ENCODE measurements at regions not wholly inside any gene's neighbourhood (a gene's known extent, or its start where the extent isn't known, plus 50 kb on each side); places are given as distances from the start of the nearest gene placed in this dataset.

- no peak for DNase-seq (ENCODE audit: low read depth)
- no peak for TF ChIP-seq CTCF (IDR thresholded peaks at IDR 0.05; ENCODE audit: insufficient read depth, low read length)
Observed at GRCh38 chr10:28983799-28984198, 305.1 kb upstream of the LYZL1 start.

GRCh38 chr10:28984431-28984830 is 304.4 kb upstream of the LYZL1 start:
- peak; percentile 87 for DNase-seq (ENCODE audit: low read depth)
- TF ChIP-seq CTCF (IDR thresholded peaks at IDR 0.05; ENCODE audit: insufficient read depth, low read length) = no peak
- H3K4me3 ChIP-seq (ENCODE audit: low read depth, low read length) = no peak overlapping the region

More at GRCh38 chr10:28983799-28984198, 305.1 kb upstream of the LYZL1 start:
- H3K4me3 ChIP-seq (ENCODE audit: low read depth, low read length) = no peak overlapping the region

GRCh38 chr10:28985137-28985885 is 303.6 kb upstream of the LYZL1 start:
- no peak for TF ChIP-seq CTCF (IDR thresholded peaks at IDR 0.05; ENCODE audit: insufficient read depth, low read length)
- DNase-seq (ENCODE audit: low read depth) = no peak
- no peak overlapping the region for H3K4me3 ChIP-seq (ENCODE audit: low read depth, low read length)

- peak; percentile 73 for DNase-seq (ENCODE audit: low read depth)
- H3K4me3 ChIP-seq (ENCODE audit: low read depth, low read length) = no peak overlapping the region
- no peak for TF ChIP-seq CTCF (IDR thresholded peaks at IDR 0.05; ENCODE audit: insufficient read depth, low read length)
Observed at GRCh38 chr10:28986117-28986792, 302.6 kb upstream of the LYZL1 start.

GRCh38 chr10:28986856-28987255 is 302.0 kb upstream of the LYZL1 start:
- no peak for DNase-seq (ENCODE audit: low read depth)
- no peak for TF ChIP-seq CTCF (IDR thresholded peaks at IDR 0.05; ENCODE audit: insufficient read depth, low read length)
- H3K4me3 ChIP-seq (ENCODE audit: low read depth, low read length) = no peak overlapping the region

GRCh38 chr10:28987555-28988320 is 301.1 kb upstream of the LYZL1 start:
- no peak overlapping the region for H3K4me3 ChIP-seq (ENCODE audit: low read depth, low read length)
- no peak for TF ChIP-seq CTCF (IDR thresholded peaks at IDR 0.05; ENCODE audit: insufficient read depth, low read length)
- no peak for DNase-seq (ENCODE audit: low read depth)
